NB4 (cell line): ENCODE measurements at regions not wholly inside any gene's neighbourhood (a gene's known extent, or its start where the extent isn't known, plus 50 kb on each side); places are given as distances from the start of the nearest gene placed in this dataset.

Experiments
- CTCF ChIP-seq: IDR thresholded peaks from one replicate; pipeline ENCODE4 v1.5.1; 2012; ENCODE audit warnings: low read depth, low read length
- MAX ChIP-seq: IDR thresholded peaks from 2 replicates; pipeline ENCODE4 v1.6.1; 2011; ENCODE audit warnings: low read depth, low read length
- POLR2A ChIP-seq: IDR thresholded peaks from 2 replicates; pipeline ENCODE4 v1.6.1; 2011; ENCODE audit warnings: mild to moderate bottlenecking; ENCODE audit not compliant: insufficient read length; ENCODE audit errors: extremely low read depth

- TF ChIP-seq CTCF (no peak), MAX (no peak), POLR2A (no peak)
These were observed 101.3 kb upstream of the FGF3 start for GRCh38 chr11:69920345-69921127.
